ENCODE measurements at regions not wholly inside any gene's neighbourhood (a gene's known extent, or its start where the extent isn't known, plus 50 kb on each side); places are given as distances from the start of the nearest gene placed in this dataset.
A peak's percentile ranks its signal among the peaks of the same experiment; 100 is the strongest.

GRCh38 chr18:28999726-29000125, 822.8 kb upstream of the CDH2 start:
- FAIRE-seq, result no peak
- H3K4me2 ChIP-seq, result no peak overlapping the region
- no peak for DNase-seq (ENCODE audit: low read depth in 1 of 2, low spot score in 1 of 2)
- H3K9me3 ChIP-seq, result no peaks in the 10 kb centered on the region
- TF ChIP-seq ZC3H11A (IDR thresholded peaks at IDR 0.05), result no peak
- TF ChIP-seq ATOH8 (CRISPR knock-in tag; IDR thresholded peaks at IDR 0.05; ENCODE audit: low read depth), result no peak
- no peak for TF ChIP-seq HDAC2 (IDR thresholded peaks at IDR 0.05)
- no peak for TF ChIP-seq USF2 (IDR thresholded peaks at IDR 0.05)
- no peak for TF ChIP-seq RAD21 (conservative IDR thresholded peaks at IDR 0.05 in 1 of 2, IDR thresholded peaks at IDR 0.05 in 1 of 2)
- H3K27ac ChIP-seq, result no peak overlapping the region
- 86% methylated on average over 1 of the region's 1 CpG for WGBS (ENCODE audit: missing lambda C conversion rate)
- ATAC-seq, result no peak
- ChIA-PET CTCF (no interaction called here), POLR2A (no interaction called here)
- no peaks in the 10 kb centered on the region for H3K4me1 ChIP-seq
- H3K4me3 ChIP-seq, result no peak overlapping the region

- no peak for FAIRE-seq
Measured at GRCh38 chr18:28995319-28995718, 818.4 kb upstream of the CDH2 start.

GRCh38 chr18:28984731-28985130, 807.8 kb upstream of the CDH2 start:
- 3% methylated on average over 1 of the region's 1 CpG for WGBS (ENCODE audit: missing lambda C conversion rate)
- POLR2A ChIA-PET, result no interaction called here
- Histone ChIP-seq H3K4me1 (no peaks in the 10 kb centered on the region), H3K27ac (no peak overlapping the region), H3K9me3 (no peaks in the 10 kb centered on the region), H3K4me2 (no peak overlapping the region), H3K4me3 (no peak overlapping the region)
- DNase-seq (ENCODE audit: low read depth in 1 of 2, low spot score in 1 of 2) (no peak), ATAC-seq (no peak), FAIRE-seq (no peak)
- CTCF ChIA-PET, result no interaction called here
- no peak for TF ChIP-seq POLR2A (IDR thresholded peaks at IDR 0.05; ENCODE audit: low read length)

More at GRCh38 chr18:28995319-28995718, 818.4 kb upstream of the CDH2 start:
- ChIA-PET CTCF (interaction anchor here (0.6 kb wide), 1 partner anchor 553 kb away, joined by 3 read pairs; no protein-coding TSS in a partner anchor), POLR2A (no interaction called here)
- no peaks in the 10 kb centered on the region for H3K4me1 ChIP-seq
- H3K9me3 ChIP-seq, result no peaks in the 10 kb centered on the region
- ATAC-seq (no peak), DNase-seq (ENCODE audit: low read depth in 1 of 2, low spot score in 1 of 2) (no peak)
- TF ChIP-seq RAD21 (conservative IDR thresholded peaks at IDR 0.05 in 1 of 2, IDR thresholded peaks at IDR 0.05 in 1 of 2) (0 out of 5 replicates have a peak, but pooled peaks of 1 of the 2 experiments have one; percentile 10), ELK1 (IDR thresholded peaks at IDR 0.05; ENCODE audit: low read depth, low read length) (no peak), ESRRA (IDR thresholded peaks at IDR 0.05; ENCODE audit: borderline replicate concordance, low read length) (no peak)
- H3K4me2 ChIP-seq, result no peak overlapping the region
- H3K27ac ChIP-seq, result no peak overlapping the region
- no peak overlapping the region for H3K4me3 ChIP-seq

- DNase-seq (ENCODE audit: low read depth in 1 of 2, low spot score in 1 of 2) (no peak), ATAC-seq (no peak), FAIRE-seq (no peak)
- H3K4me2 ChIP-seq, result no peak overlapping the region
- CTCF ChIA-PET, result no interaction called here
- 10% methylated on average over 1 of the region's 1 CpG for WGBS (ENCODE audit: missing lambda C conversion rate)
- no peaks in the 10 kb centered on the region for H3K4me1 ChIP-seq
- no peaks in the 10 kb centered on the region for H3K9me3 ChIP-seq
- POLR2A ChIA-PET, result no interaction called here
- no peak overlapping the region for H3K27ac ChIP-seq
- TF ChIP-seq KDM5A (IDR thresholded peaks at IDR 0.05) (no peak), RNF2 (IDR thresholded peaks at IDR 0.05; ENCODE audit: borderline replicate concordance, low read depth) (no peak)
- H3K4me3 ChIP-seq, result no peak overlapping the region
Measured at GRCh38 chr18:28974504-28974903, 797.6 kb upstream of the CDH2 start.

- H3K4me3 ChIP-seq, result no peak overlapping the region
- 39% methylated on average over 1 of the region's 1 CpG for WGBS (ENCODE audit: missing lambda C conversion rate)
- CTCF ChIA-PET, result no interaction called here
Measured at GRCh38 chr18:28973324-28973723, 796.4 kb upstream of the CDH2 start.

More at GRCh38 chr18:28973324-28973723, 796.4 kb upstream of the CDH2 start:
- H3K9me3 ChIP-seq, result no peaks in the 10 kb centered on the region
- ATAC-seq, result no peak
- FAIRE-seq, result no peak
- H3K27ac ChIP-seq, result no peak overlapping the region
- TF ChIP-seq RFX5 (IDR thresholded peaks at IDR 0.05) (no peak), MAFK (IDR thresholded peaks at IDR 0.05; ENCODE audit: partially characterized antibody) (peak; percentile 50), ESRRA (IDR thresholded peaks at IDR 0.05; ENCODE audit: borderline replicate concordance, low read length) (no peak)
- DNase-seq (ENCODE audit: low read depth in 1 of 2, low spot score in 1 of 2), result no peak
- H3K4me2 ChIP-seq, result no peak overlapping the region
- no peaks in the 10 kb centered on the region for H3K4me1 ChIP-seq
- POLR2A ChIA-PET, result no interaction called here
